PC-3 (cell line): ENCODE measurements at regions not wholly inside any gene's neighbourhood (a gene's known extent, or its start where the extent isn't known, plus 50 kb on each side); places are given as distances from the start of the nearest gene placed in this dataset.

ENCODE experiments used
- ATAC-seq: fragments of 200-7000 bp; cut with Tn5 transposase; 2 replicates; pipeline ENCODE4 v1.9.1; 2020; ENCODE audit warnings: mild to moderate bottlenecking, moderate library complexity
- BruUV-seq: library from RNA; stranded (reverse); fragments of 400-500 nt; replicated peaks from 2 replicates; lab custom pipeline; 2021; lab: Mats Ljungman, UMichigan
- CTCF ChIA-PET: fragments of 300-600 bp; sonication (Branson Sonifier 250); formaldehyde crosslinking; loops from one replicate; lab custom pipeline; 2022; ENCODE audit warnings: antibody characterized with exemption; lab: Charles Lee
- POLR2A ChIA-PET: fragments of 300-600 bp; sonication (Branson Sonifier 250); formaldehyde crosslinking; loops from one replicate; lab custom pipeline; 2022; ENCODE audit warnings: antibody characterized with exemption; ENCODE audit not compliant: unreplicated experiment; lab: Charles Lee
- DNase-seq: peaks from one replicate; pipeline ENCODE4 v3.0.0-alpha.2; 2015
- H2AFZ ChIP-seq: fragments of 300-600 bp; sonication (generic); 2 replicates; pipeline ENCODE4 v1.6.0; 2016; ENCODE audit warnings: antibody characterized with exemption, low read length
- H3F3A ChIP-seq: fragments of 300-600 bp; sonication (generic); one replicate; pipeline ENCODE4 v1.6.0; 2017; ENCODE audit warnings: antibody characterized with exemption, low read length, control low read depth, mild to moderate bottlenecking; ENCODE audit not compliant: unreplicated experiment
- H3K27ac ChIP-seq: fragments of 300-600 bp; sonication (generic); 2 replicates; pipeline ENCODE4 v1.5.1; 2016; ENCODE audit warnings: mild to moderate bottlenecking, low read length
- H3K27me3 ChIP-seq: fragments of 300-600 bp; sonication (generic); 2 replicates; pipeline ENCODE4 v1.6.1; 2016; ENCODE audit warnings: low read length, mixed read lengths
- H3K36me3 ChIP-seq: fragments of 300-600 bp; sonication (generic); 2 replicates; pipeline ENCODE4 v1.6.1; 2016; ENCODE audit warnings: low read depth, mixed run types, low read length, mixed read lengths
- H3K4me1 ChIP-seq: fragments of 300-600 bp; sonication (generic); 2 replicates; pipeline ENCODE4 v1.5.1; 2016; ENCODE audit warnings: low read length; ENCODE audit not compliant: insufficient read depth
- H3K4me2 ChIP-seq: fragments of 300-600 bp; sonication (generic); 2 replicates; pipeline ENCODE4 v1.6.0; 2016; ENCODE audit warnings: low read length
- H3K4me3 ChIP-seq: fragments of 300-600 bp; sonication (generic); 2 replicates; pipeline ENCODE4 v1.5.1; 2016; ENCODE audit warnings: mild to moderate bottlenecking, low read length, mixed read lengths
- H3K79me2 ChIP-seq: fragments of 300-600 bp; sonication (generic); 2 replicates; pipeline ENCODE4 v1.6.1; 2017; ENCODE audit warnings: low read length, mixed read lengths
- H3K9ac ChIP-seq: fragments of 300-600 bp; sonication (generic); 2 replicates; pipeline ENCODE4 v1.6.0; 2016; ENCODE audit warnings: mild to moderate bottlenecking, low read length
- H3K9me2 ChIP-seq: fragments of 300-600 bp; sonication (generic); replicated peaks from 2 replicates; pipeline ENCODE4 v1.6.1; 2016; ENCODE audit warnings: mixed run types, low read length, mixed read lengths
- H3K9me3 ChIP-seq: fragments of 300-600 bp; sonication (generic); 2 replicates; pipeline ENCODE4 v1.6.1; 2016; ENCODE audit warnings: low read length, mixed read lengths
- H4K20me1 ChIP-seq: fragments of 300-600 bp; sonication (generic); 2 replicates; pipeline ENCODE4 v1.6.1; 2016; ENCODE audit warnings: low read length, mixed read lengths
- EZH2 ChIP-seq: fragments of 300-600 bp; sonication (generic); IDR thresholded peaks from one replicate; pipeline ENCODE4 v1.6.1; 2017; ENCODE audit warnings: antibody characterized with exemption, mild to moderate bottlenecking, low read length; ENCODE audit not compliant: unreplicated experiment
- EZH2phosphoT487 ChIP-seq: fragments of 300-600 bp; sonication (generic); IDR thresholded peaks from 2 replicates; pipeline ENCODE4 v1.6.1; 2018; ENCODE audit warnings: mild to moderate bottlenecking, antibody characterized with exemption, low read length, borderline replicate concordance
- intact Hi-C: fragments of 100-400 bp; cut with micrococcal nuclease; formaldehyde crosslinking; loops from 2 replicates; pipeline ENCODE4 v1.9.0; 2023
- TF ChIP-seq, protein P1 (sequence below): fragments of 300-600 bp; sonication (generic); conservative IDR thresholded peaks from 2 replicates; pipeline ENCODE4 v1.5.1; 2017; ENCODE audit warnings: antibody characterized with exemption, low read depth, mild to moderate bottlenecking, low read length

DNA sequence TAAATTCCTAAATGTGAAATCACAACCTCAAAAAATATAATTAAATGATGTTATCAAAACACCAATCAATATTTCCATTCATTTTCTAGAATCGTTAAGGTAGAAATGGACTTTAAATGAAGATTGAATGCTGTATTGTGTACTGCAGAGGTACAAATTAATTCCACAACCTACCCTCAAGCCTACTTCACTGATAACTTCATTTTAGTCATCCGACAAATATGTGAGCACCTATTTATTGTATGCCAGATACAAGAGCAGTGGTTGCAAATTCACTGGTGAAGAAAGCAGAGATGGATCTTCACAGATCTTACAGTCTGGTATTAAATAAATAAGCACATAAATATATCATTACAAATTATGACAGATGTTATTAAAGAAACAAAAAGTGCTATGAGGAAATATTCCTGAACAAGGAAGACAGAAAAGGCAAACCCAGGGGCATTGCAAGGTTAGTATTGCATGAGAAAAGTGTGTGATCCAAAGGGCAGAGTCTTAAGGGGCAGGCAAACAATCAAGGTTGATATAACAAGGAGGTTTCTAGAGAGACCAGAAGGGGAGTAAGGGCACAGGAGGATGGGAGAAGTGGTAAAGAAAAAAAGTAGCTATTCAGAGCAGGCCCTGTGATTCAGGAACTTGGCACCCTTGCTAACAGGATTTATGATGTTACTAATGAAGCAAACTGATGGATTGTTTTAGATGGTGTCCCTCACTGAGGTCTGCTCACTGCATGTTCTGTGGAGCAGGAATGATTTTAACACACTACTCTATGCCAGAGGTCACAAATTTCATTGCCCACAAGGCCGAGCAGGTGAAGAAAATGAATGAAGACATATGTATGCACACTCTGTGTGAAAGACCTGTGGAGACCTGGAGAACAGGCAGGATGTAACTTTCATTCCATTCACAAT is 128.0 kb upstream of the CCDC150 start:
- Histone ChIP-seq H3K4me1 (peaks cover 13% of the 10 kb centered on the region), H3K36me3 (no peaks in the 10 kb centered on the region), H3K27me3 (no peaks in the 10 kb centered on the region), H2AFZ (no peak overlapping the region), H3K9ac (no peak overlapping the region), H3K9me3 (no peaks in the 10 kb centered on the region), H3K79me2 (no peaks in the 10 kb centered on the region), H3F3A (no peaks in the 10 kb centered on the region), H3K9me2 (0 out of 2 replicates have a peak, but pooled peaks cover 4% of the 10 kb centered on the region), H3K4me3 (no peak overlapping the region), H3K27ac (no peak overlapping the region), H4K20me1 (no peaks in the 10 kb centered on the region), H3K4me2 (no peak overlapping the region)
- ChIA-PET POLR2A (interaction anchor here (0.6 kb wide), 1 partner anchor 34 kb away, joined by 21 read pairs; no protein-coding TSS in a partner anchor), CTCF (no interaction called here)
- intact Hi-C loops: no loop called here
- no TSS peak for BruUV-seq
- TF ChIP-seq, protein P1, sequence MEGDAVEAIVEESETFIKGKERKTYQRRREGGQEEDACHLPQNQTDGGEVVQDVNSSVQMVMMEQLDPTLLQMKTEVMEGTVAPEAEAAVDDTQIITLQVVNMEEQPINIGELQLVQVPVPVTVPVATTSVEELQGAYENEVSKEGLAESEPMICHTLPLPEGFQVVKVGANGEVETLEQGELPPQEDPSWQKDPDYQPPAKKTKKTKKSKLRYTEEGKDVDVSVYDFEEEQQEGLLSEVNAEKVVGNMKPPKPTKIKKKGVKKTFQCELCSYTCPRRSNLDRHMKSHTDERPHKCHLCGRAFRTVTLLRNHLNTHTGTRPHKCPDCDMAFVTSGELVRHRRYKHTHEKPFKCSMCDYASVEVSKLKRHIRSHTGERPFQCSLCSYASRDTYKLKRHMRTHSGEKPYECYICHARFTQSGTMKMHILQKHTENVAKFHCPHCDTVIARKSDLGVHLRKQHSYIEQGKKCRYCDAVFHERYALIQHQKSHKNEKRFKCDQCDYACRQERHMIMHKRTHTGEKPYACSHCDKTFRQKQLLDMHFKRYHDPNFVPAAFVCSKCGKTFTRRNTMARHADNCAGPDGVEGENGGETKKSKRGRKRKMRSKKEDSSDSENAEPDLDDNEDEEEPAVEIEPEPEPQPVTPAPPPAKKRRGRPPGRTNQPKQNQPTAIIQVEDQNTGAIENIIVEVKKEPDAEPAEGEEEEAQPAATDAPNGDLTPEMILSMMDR: no peak
- no peak for TF ChIP-seq EZH2phosphoT487
- no peak for TF ChIP-seq EZH2
- DNase-seq (no peak), ATAC-seq (no peak; the same call in 1 of the 2 replicates)

DNA sequence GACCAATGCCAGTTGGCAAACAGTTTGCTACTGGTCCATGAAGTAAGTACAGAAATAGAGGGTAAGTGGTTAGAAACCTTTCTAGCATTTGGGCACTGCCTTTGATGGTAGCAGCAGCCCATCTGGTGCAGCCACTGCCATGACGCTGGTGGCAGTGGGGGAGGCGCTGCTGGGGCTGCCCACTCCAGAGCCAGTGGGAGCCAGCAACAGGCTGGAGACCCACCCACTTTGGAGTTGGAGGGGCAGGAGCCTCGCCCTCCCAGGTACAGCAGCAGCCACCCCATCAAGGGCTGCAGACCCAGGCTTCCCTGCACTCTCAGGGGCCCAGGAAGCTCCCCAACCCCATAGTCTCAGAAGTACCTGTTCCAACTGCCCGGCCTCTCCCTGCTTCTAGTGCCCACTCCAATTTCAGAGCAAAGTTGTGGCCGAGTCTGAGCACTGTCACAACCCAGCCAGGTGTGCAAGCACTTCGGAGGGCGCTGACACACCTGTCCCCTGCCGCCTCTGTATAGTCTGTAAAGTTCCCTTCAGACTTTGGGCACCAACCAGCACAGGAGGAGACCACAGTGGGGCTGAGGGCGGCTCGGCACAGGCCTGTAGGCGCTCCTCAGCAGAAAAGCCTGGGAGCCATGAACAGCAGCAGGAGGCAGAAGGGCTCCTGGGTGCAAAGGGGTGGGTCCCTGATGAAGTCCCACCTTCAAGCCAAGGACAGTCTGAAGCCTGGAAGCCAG is 125.6 kb upstream of the CCDC150 start:
- H4K20me1 ChIP-seq: no peaks in the 10 kb centered on the region

More for the DNA sequence above, 125.6 kb upstream of the CCDC150 start:
- H3K4me2 ChIP-seq: no peak overlapping the region
- no peak overlapping the region for H3K4me3 ChIP-seq
- no peak for TF ChIP-seq EZH2phosphoT487
- TF ChIP-seq EZH2: no peak
- TF ChIP-seq, protein P1: no peak
- H3K36me3 ChIP-seq: no peaks in the 10 kb centered on the region
- intact Hi-C loops: no loop called here
- no peaks in the 10 kb centered on the region for H3K79me2 ChIP-seq
- no TSS peak for BruUV-seq
- peaks cover 13% of the 10 kb centered on the region for H3K4me1 ChIP-seq
- H3K9me2 ChIP-seq: 0 out of 2 replicates have a peak, but pooled peaks cover 4% of the 10 kb centered on the region
- no peak for ATAC-seq
- H3K9ac ChIP-seq: no peak overlapping the region
- DNase-seq: no peak
- H3K27ac ChIP-seq: no peak overlapping the region
- POLR2A ChIA-PET: no interaction called here
- no peaks in the 10 kb centered on the region for H3K27me3 ChIP-seq
- H2AFZ ChIP-seq: no peak overlapping the region
- CTCF ChIA-PET: no interaction called here
- no peaks in the 10 kb centered on the region for H3K9me3 ChIP-seq
- H3F3A ChIP-seq: no peaks in the 10 kb centered on the region
